Naive thymus-derived CD4-positive, alpha-beta T cell (primary cell): ENCODE measurements at regions not wholly inside any gene's neighbourhood (a gene's known extent, or its start where the extent isn't known, plus 50 kb on each side); places are given as distances from the start of the nearest gene placed in this dataset.

Experiments used
- ATAC-seq: fragments of 150-1000 bp; cut with Tn5 transposase; 2 replicates; pipeline ENCODE4 v1.10.0; 2021; ENCODE audit warnings: mild to moderate bottlenecking, moderate library complexity
- CTCF ChIA-PET: fragments of 350-600 bp; sonication (Branson Sonifier 250); formaldehyde crosslinking; loops from one replicate; lab custom pipeline; 2021; ENCODE audit warnings: antibody characterized with exemption; lab: Charles Lee
- POLR2A ChIA-PET: fragments of 350-600 bp; sonication (Branson Sonifier 250); formaldehyde crosslinking; loops from one replicate; lab custom pipeline; 2021; ENCODE audit warnings: antibody characterized with exemption, inconsistent platforms; lab: Charles Lee
- DNase-seq, 9 donors: peaks; one replicate each; pipeline versions ENCODE4 v3.0.0 to v3.0.0-alpha.2; 2020 to 2022; ENCODE audit warnings: mixed read lengths in 1 of 9
- H3K27ac ChIP-seq: one replicate; pipeline ENCODE4 v1.7.0; 2013; ENCODE audit warnings: mild to moderate bottlenecking, low read depth, low read length, moderate library complexity
- H3K27me3 ChIP-seq, 2 donors: one replicate each; pipeline ENCODE4 v1.7.0; 2013; ENCODE audit warnings: low read length in 2 of 2, mild to moderate bottlenecking in 2 of 2, moderate library complexity in 2 of 2; ENCODE audit not compliant: control insufficient read depth in 2 of 2, insufficient read depth in 2 of 2
- H3K36me3 ChIP-seq, 3 experiments: 1 replicate in 2 of 3; 2 replicates in 1 of 3; pipeline ENCODE4 v1.7.0; 2013; ENCODE audit warnings: low read length in 3 of 3, mild to moderate bottlenecking in 3 of 3, moderate library complexity in 1 of 3; ENCODE audit not compliant: insufficient read depth in 3 of 3, control insufficient read depth in 2 of 3
- H3K4me1 ChIP-seq, 2 donors: one replicate each; pipeline ENCODE4 v1.7.0; 2013; ENCODE audit warnings: low read length in 2 of 2, mild to moderate bottlenecking in 2 of 2, moderate library complexity in 1 of 2; ENCODE audit not compliant: control insufficient read depth in 2 of 2, insufficient read depth in 2 of 2
- H3K4me3 ChIP-seq: 2 replicates; pipeline ENCODE4 v1.7.0; 2013; ENCODE audit warnings: mild to moderate bottlenecking, low read length
- H3K9me3 ChIP-seq, 3 experiments: 1 replicate in 2 of 3; 2 replicates in 1 of 3; pipeline ENCODE4 v1.7.0; 2013; ENCODE audit warnings: low read length in 3 of 3; ENCODE audit not compliant: control insufficient read depth in 2 of 3
- H3K27ac Mint-ChIP-seq, 9 donors: one replicate each; pipeline ENCODE4 v1.8.0; 2020 to 2022; ENCODE audit warnings: mixed read lengths in 9 of 9, mild to moderate bottlenecking in 8 of 9, moderate library complexity in 5 of 9, inconsistent platforms in 2 of 9
- H3K27me3 Mint-ChIP-seq, 5 donors: one replicate each; pipeline ENCODE4 v1.8.0; 2021 to 2022; ENCODE audit warnings: mixed read lengths in 5 of 5, mild to moderate bottlenecking in 1 of 5
- H3K36me3 Mint-ChIP-seq, 5 donors: one replicate each; pipeline ENCODE4 v1.8.0; 2020 to 2022; ENCODE audit warnings: mixed read lengths in 5 of 5, mild to moderate bottlenecking in 3 of 5, inconsistent platforms in 1 of 5
- H3K4me1 Mint-ChIP-seq, 7 donors: one replicate each; pipeline ENCODE4 v1.8.0; 2020 to 2022; ENCODE audit warnings: mixed read lengths in 7 of 7, mild to moderate bottlenecking in 3 of 7, inconsistent platforms in 1 of 7
- H3K4me3 Mint-ChIP-seq, 10 donors: one replicate each; pipeline ENCODE4 v1.8.0; 2020 to 2022; ENCODE audit warnings: mild to moderate bottlenecking in 10 of 10, mixed read lengths in 10 of 10, moderate library complexity in 6 of 10, inconsistent platforms in 2 of 10
- H3K9me3 Mint-ChIP-seq, 11 donors: one replicate each; pipeline ENCODE4 v1.8.0; 2020 to 2022; ENCODE audit warnings: mixed read lengths in 11 of 11, mild to moderate bottlenecking in 4 of 11, inconsistent platforms in 1 of 11, moderate library complexity in 1 of 11
- intact Hi-C, 2 donors: fragments of 100-400 bp; cut with micrococcal nuclease; formaldehyde crosslinking; loops; one replicate each; pipeline ENCODE4 v1.15.1; 2023

GRCh38 chr7:27427416-27427815 is 184.8 kb downstream of the EVX1 start:
- no peaks in the 10 kb centered on the region for H3K36me3 Mint-ChIP-seq
- H3K4me1 Mint-ChIP-seq: no peaks in the 10 kb centered on the region
- Histone ChIP-seq H3K9me3 (no peaks in the 10 kb centered on the region), H3K27ac (no peak overlapping the region), H3K27me3 (no peaks in the 10 kb centered on the region), H3K36me3 (no peaks in the 10 kb centered on the region), H3K4me3 (no peak overlapping the region), H3K4me1 (no peaks in the 10 kb centered on the region)
- no peak overlapping the region for H3K27ac Mint-ChIP-seq
- ATAC-seq (no peak), DNase-seq (no peak)
- no peaks in the 10 kb centered on the region for H3K9me3 Mint-ChIP-seq
- H3K27me3 Mint-ChIP-seq: peaks cover 0 to 34% (median 21%) of the 10 kb centered on the region in 5 donors
- H3K4me3 Mint-ChIP-seq: no peak overlapping the region
- ChIA-PET CTCF (no interaction called here), POLR2A (no interaction called here)
- intact Hi-C loops: no loop called here

- POLR2A ChIA-PET: no interaction called here
- Histone ChIP-seq H3K9me3 (no peaks in the 10 kb centered on the region), H3K27ac (no peak overlapping the region), H3K4me3 (no peak overlapping the region), H3K36me3 (no peaks in the 10 kb centered on the region), H3K4me1 (no peaks in the 10 kb centered on the region), H3K27me3 (no peaks in the 10 kb centered on the region)
- no peak for DNase-seq
- no peaks in the 10 kb centered on the region for H3K9me3 Mint-ChIP-seq
- H3K4me3 Mint-ChIP-seq: no peak overlapping the region
- no peak for ATAC-seq
- intact Hi-C loops: no loop called here
- no peak overlapping the region for H3K27ac Mint-ChIP-seq
- CTCF ChIA-PET: no interaction called here
- H3K4me1 Mint-ChIP-seq: peaks cover 0 to 2% (median 0%) of the 10 kb centered on the region in 7 donors
- H3K36me3 Mint-ChIP-seq: no peaks in the 10 kb centered on the region
- H3K27me3 Mint-ChIP-seq: peaks cover 0 to 28% (median 23%) of the 10 kb centered on the region in 5 donors
Observed at GRCh38 chr7:27430105-27430504, 187.5 kb downstream of the EVX1 start.

- intact Hi-C loops: no loop called here
- Mint-ChIP-seq H3K4me1 (peaks cover 0 to 2% (median 0%) of the 10 kb centered on the region in 7 donors), H3K9me3 (no peaks in the 10 kb centered on the region), H3K4me3 (no peak overlapping the region), H3K27ac (no peak overlapping the region), H3K27me3 (peaks cover 0 to 25% (median 19%) of the 10 kb centered on the region in 5 donors), H3K36me3 (no peaks in the 10 kb centered on the region)
- no peak for ATAC-seq
- no peak for DNase-seq
- H3K36me3 ChIP-seq: no peaks in the 10 kb centered on the region
- ChIA-PET CTCF (no interaction called here), POLR2A (no interaction called here)
- no peak overlapping the region for H3K27ac ChIP-seq
- no peaks in the 10 kb centered on the region for H3K4me1 ChIP-seq
- no peak overlapping the region for H3K4me3 ChIP-seq
- no peaks in the 10 kb centered on the region for H3K27me3 ChIP-seq
- H3K9me3 ChIP-seq: no peaks in the 10 kb centered on the region
Observed at GRCh38 chr7:27431465-27431864, 188.9 kb downstream of the EVX1 start.

- no peaks in the 10 kb centered on the region for H3K36me3 Mint-ChIP-seq
- Histone ChIP-seq H3K27me3 (no peaks in the 10 kb centered on the region), H3K27ac (no peak overlapping the region), H3K4me3 (no peak overlapping the region), H3K9me3 (no peaks in the 10 kb centered on the region), H3K4me1 (no peaks in the 10 kb centered on the region), H3K36me3 (no peaks in the 10 kb centered on the region)
- peaks cover 0 to 2% (median 0%) of the 10 kb centered on the region in 7 donors for H3K4me1 Mint-ChIP-seq
- peaks cover 0 to 30% (median 22%) of the 10 kb centered on the region in 5 donors for H3K27me3 Mint-ChIP-seq
- intact Hi-C loops: no loop called here
- CTCF ChIA-PET: interaction anchor here (0.7 kb wide), 1 partner anchor 238 kb away, joined by 3 read pairs; no protein-coding TSS in a partner anchor
- no peak for ATAC-seq
- DNase-seq: no peak
- H3K4me3 Mint-ChIP-seq: no peak overlapping the region
- POLR2A ChIA-PET: no interaction called here
- no peak overlapping the region for H3K27ac Mint-ChIP-seq
- no peaks in the 10 kb centered on the region for H3K9me3 Mint-ChIP-seq
Observed at GRCh38 chr7:27433581-27433980, 191.0 kb downstream of the EVX1 start.

- POLR2A ChIA-PET: no interaction called here
- Mint-ChIP-seq H3K9me3 (no peaks in the 10 kb centered on the region), H3K4me1 (peaks cover 0 to 2% (median 0%) of the 10 kb centered on the region in 7 donors), H3K27ac (no peak overlapping the region), H3K27me3 (peaks cover 3 to 35% (median 26%) of the 10 kb centered on the region in 5 donors), H3K36me3 (no peaks in the 10 kb centered on the region), H3K4me3 (no peak overlapping the region)
- Histone ChIP-seq H3K27ac (no peak overlapping the region), H3K36me3 (no peaks in the 10 kb centered on the region), H3K27me3 (no peaks in the 10 kb centered on the region), H3K4me1 (no peaks in the 10 kb centered on the region), H3K4me3 (no peak overlapping the region), H3K9me3 (no peaks in the 10 kb centered on the region)
- no peak for ATAC-seq
- intact Hi-C loops: no loop called here
- DNase-seq: no peak
- CTCF ChIA-PET: no interaction called here
Observed at GRCh38 chr7:27434756-27435400, 192.3 kb downstream of the EVX1 start.

- no peak overlapping the region for H3K4me3 Mint-ChIP-seq
- intact Hi-C loops: no loop called here
- H3K27ac ChIP-seq: no peak overlapping the region
- no peaks in the 10 kb centered on the region for H3K27me3 ChIP-seq
- no peak overlapping the region for H3K27ac Mint-ChIP-seq
- ATAC-seq (no peak), DNase-seq (no peak)
- no peaks in the 10 kb centered on the region for H3K9me3 Mint-ChIP-seq
- ChIA-PET CTCF (no interaction called here), POLR2A (no interaction called here)
- H3K4me1 Mint-ChIP-seq: peaks cover 0 to 2% (median 0%) of the 10 kb centered on the region in 7 donors
- H3K4me3 ChIP-seq: no peak overlapping the region
- H3K27me3 Mint-ChIP-seq: peaks cover 3 to 31% (median 21%) of the 10 kb centered on the region in 5 donors
- H3K36me3 Mint-ChIP-seq: no peaks in the 10 kb centered on the region
- H3K9me3 ChIP-seq: no peaks in the 10 kb centered on the region
- no peaks in the 10 kb centered on the region for H3K36me3 ChIP-seq
- H3K4me1 ChIP-seq: no peaks in the 10 kb centered on the region
Observed at GRCh38 chr7:27435461-27435860, 192.9 kb downstream of the EVX1 start.

- Mint-ChIP-seq H3K36me3 (no peaks in the 10 kb centered on the region), H3K27ac (no peak overlapping the region), H3K9me3 (no peaks in the 10 kb centered on the region), H3K4me1 (peaks cover 0 to 2% (median 0%) of the 10 kb centered on the region in 7 donors), H3K27me3 (peaks cover 5 to 45% (median 24%) of the 10 kb centered on the region in 5 donors), H3K4me3 (no peak overlapping the region)
- no peaks in the 10 kb centered on the region for H3K27me3 ChIP-seq
- CTCF ChIA-PET: no interaction called here
- H3K27ac ChIP-seq: no peak overlapping the region
- POLR2A ChIA-PET: no interaction called here
- ATAC-seq: no peak
- intact Hi-C loops: no loop called here
- H3K4me3 ChIP-seq: no peak overlapping the region
- no peak for DNase-seq
- no peaks in the 10 kb centered on the region for H3K36me3 ChIP-seq
- H3K9me3 ChIP-seq: no peaks in the 10 kb centered on the region
- no peaks in the 10 kb centered on the region for H3K4me1 ChIP-seq
Observed at GRCh38 chr7:27438881-27439589, 196.4 kb downstream of the EVX1 start.
